ENCODE measurements at regions not wholly inside any gene's neighbourhood (a gene's known extent, or its start where the extent isn't known, plus 50 kb on each side); places are given as distances from the start of the nearest gene placed in this dataset.

DNA sequence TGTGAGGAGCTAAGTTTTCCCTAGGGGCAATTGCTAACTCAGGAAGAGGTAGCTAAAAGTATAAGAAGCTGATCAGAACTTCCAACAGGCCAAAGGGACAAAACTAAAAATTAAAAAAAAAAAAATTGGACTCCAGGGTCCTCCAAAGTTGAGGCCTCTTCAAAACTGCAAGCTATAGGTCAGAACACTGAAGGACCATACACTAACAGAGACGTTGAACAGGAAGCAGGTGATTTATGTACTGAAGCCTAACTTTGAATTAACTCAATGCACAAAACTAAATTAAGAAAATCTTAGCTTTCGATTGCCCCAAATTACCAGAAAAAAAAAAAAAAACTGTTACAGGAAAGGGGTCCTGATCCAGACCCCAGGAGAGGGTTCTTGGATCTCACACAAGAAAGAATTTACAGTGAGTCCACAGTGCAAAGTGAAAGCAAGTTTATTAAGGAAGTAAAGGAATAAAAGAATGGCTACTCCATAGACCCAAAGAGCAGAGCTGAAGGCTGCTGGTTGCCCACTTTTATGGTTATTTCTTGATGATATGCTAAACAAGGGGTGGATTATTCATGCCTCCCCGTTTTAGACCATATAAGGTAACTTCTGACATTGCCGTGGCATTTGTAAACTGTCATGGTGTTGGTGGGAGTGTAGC lies 442.8 kb upstream of the NECTIN3 start:
- DNase-seq (ENCODE audit: low read depth), result no peak
- no peak overlapping the region for H3K4me3 ChIP-seq (ENCODE audit: low read length)
- TF ChIP-seq, protein P1, sequence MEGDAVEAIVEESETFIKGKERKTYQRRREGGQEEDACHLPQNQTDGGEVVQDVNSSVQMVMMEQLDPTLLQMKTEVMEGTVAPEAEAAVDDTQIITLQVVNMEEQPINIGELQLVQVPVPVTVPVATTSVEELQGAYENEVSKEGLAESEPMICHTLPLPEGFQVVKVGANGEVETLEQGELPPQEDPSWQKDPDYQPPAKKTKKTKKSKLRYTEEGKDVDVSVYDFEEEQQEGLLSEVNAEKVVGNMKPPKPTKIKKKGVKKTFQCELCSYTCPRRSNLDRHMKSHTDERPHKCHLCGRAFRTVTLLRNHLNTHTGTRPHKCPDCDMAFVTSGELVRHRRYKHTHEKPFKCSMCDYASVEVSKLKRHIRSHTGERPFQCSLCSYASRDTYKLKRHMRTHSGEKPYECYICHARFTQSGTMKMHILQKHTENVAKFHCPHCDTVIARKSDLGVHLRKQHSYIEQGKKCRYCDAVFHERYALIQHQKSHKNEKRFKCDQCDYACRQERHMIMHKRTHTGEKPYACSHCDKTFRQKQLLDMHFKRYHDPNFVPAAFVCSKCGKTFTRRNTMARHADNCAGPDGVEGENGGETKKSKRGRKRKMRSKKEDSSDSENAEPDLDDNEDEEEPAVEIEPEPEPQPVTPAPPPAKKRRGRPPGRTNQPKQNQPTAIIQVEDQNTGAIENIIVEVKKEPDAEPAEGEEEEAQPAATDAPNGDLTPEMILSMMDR (conservative IDR thresholded peaks at IDR 0.05; ENCODE audit: low read length), result no peak

DNA sequence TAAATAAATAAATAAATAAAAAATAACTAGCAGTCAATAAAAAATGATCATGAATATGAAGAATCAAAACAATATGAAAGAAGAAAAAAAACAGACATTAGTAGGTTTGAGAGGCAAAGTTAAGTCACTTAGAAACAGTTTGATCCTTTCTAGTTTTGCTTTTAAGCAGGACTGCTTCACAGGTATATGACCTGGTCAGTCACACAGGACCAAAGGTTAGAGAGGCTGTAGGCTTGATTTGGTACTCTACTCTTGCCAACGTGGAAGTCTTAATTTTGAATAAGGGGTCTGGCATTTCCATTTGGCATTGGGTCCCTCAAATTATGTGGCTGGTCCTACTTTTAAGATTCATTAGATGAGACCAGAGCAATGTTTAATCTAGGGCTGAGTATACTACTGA lies 441.7 kb upstream of the NECTIN3 start:
- DNase-seq (ENCODE audit: low read depth), result no peak
- H3K4me3 ChIP-seq (ENCODE audit: low read length), result no peak overlapping the region
- TF ChIP-seq, protein P1 (conservative IDR thresholded peaks at IDR 0.05; ENCODE audit: low read length), result no peak

DNA sequence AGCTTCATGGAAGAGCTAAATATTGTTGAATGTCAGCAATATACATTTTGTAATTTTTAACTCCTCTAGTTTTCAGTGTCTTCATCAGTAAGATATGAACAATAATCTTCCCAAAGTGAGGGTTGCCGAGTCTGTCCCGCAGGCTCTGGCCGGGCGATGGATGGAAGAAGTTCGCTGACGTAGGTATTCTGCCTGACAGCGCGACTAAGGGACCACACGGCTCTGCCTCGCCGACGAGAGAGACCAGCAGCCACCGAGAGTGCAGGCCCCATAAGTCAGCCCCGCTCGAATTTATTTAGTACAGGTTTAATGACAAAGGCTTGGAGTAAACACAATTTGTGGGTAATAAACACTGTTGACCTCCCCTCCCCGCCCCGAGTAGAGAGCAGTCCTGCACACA lies 427.4 kb upstream of the NECTIN3 start:
- no peak for DNase-seq (ENCODE audit: low read depth)
- TF ChIP-seq, protein P1 (conservative IDR thresholded peaks at IDR 0.05; ENCODE audit: low read length), result no peak
- H3K4me3 ChIP-seq (ENCODE audit: low read length), result no peak overlapping the region

DNA sequence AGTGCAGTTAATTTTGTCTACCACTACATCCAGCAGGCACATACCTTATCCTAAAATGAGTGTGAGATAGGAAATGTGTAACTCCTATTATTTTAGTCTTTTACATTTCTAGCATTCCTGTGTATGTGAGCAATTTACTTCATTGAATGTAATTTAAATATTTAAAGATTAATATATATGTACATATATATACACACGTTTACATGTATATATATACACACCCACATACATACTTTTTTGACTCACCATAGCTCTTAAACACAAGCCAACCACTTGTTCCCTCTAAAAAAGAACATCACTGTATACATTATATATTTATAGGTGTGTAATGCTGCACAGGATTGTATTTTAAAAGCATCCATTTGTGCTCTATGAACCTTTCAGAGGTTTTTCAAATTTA lies 425.6 kb upstream of the NECTIN3 start:
- DNase-seq (ENCODE audit: low read depth), result no peak
- H3K4me3 ChIP-seq (ENCODE audit: low read length), result no peak overlapping the region
- TF ChIP-seq, protein P1 (conservative IDR thresholded peaks at IDR 0.05; ENCODE audit: low read length), result no peak

DNA sequence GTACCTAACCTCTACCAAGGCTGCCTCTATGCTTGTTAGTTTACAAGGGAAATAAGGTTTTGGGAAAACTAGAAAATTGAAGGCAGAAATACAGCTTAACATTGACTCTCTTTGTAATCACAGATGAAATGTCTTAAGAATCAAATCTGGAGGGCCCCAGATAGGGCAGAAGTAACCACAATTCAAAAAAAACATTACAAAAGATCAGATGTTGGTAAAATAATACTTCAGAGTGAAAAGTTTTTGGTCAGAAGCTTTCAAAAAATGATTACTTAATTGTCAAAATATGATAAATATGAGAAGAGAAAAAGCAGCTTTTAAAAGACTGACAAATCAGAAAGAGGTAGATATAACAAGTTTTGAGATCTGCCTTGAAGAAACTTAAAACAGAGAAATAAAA lies 425.1 kb upstream of the NECTIN3 start:
- H3K4me3 ChIP-seq (ENCODE audit: low read length), result no peak overlapping the region
- TF ChIP-seq, protein P1 (conservative IDR thresholded peaks at IDR 0.05; ENCODE audit: low read length), result no peak
- peak; percentile 8 for DNase-seq (ENCODE audit: low read depth)

DNA sequence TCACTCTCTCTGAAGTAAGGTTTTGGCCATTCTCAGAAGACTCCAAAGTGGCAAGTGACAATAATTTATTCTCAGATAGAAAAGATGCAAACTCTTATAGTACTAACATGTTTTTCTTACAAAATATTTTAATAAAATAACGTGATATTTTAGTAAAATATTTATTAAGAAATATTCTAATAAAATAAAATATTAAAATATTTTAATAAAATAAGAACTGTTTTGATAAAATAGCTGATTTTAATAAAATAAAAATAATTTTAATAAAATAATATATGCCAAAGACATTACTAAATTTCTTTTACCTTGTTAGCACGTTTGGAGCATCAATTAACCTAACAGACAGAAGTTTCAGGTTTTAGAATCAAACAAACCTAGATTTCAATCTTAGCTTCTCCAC lies 424.0 kb upstream of the NECTIN3 start:
- H3K4me3 ChIP-seq (ENCODE audit: low read length), result no peak overlapping the region
- TF ChIP-seq, protein P1 (conservative IDR thresholded peaks at IDR 0.05; ENCODE audit: low read length), result no peak
- no peak for DNase-seq (ENCODE audit: low read depth)

DNA sequence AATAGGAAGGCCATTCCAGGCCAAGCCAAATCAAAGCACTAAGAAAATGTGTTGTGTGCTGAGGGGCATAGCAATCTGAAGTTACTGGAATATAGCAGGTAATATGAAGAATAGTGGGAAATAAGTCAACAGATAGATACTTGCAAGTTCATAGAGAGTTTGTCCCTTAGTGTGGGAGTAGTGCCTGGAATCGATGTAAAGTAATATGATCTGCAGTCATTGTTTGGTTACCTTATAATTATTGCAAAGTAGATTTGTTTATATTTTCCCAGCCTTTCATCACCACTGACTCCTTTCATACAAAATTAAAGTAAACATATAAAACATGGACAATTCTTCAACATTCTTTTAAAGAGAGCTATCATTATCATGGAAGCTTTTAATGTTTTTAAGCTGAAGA lies 420.9 kb upstream of the NECTIN3 start:
- TF ChIP-seq, protein P1 (conservative IDR thresholded peaks at IDR 0.05; ENCODE audit: low read length), result no peak
- H3K4me3 ChIP-seq (ENCODE audit: low read length), result no peak overlapping the region
- DNase-seq (ENCODE audit: low read depth), result no peak
